GM10248 (cell line): ENCODE measurements at regions not wholly inside any gene's neighbourhood (a gene's known extent, or its start where the extent isn't known, plus 50 kb on each side); places are given as distances from the start of the nearest gene placed in this dataset.

ENCODE experiments used
- CTCF ChIA-PET: fragments of 300-600 bp; sonication (Branson Sonifier 250); formaldehyde crosslinking; extraction: SDS; loops from one replicate; lab custom pipeline; 2021; ENCODE audit warnings: antibody characterized with exemption; lab: Yijun Ruan, JAX
- POLR2A ChIA-PET: fragments of 350-650 bp; sonication (Branson Sonifier 250); formaldehyde crosslinking; extraction: SDS; loops from one replicate; lab custom pipeline; 2020; ENCODE audit warnings: antibody characterized with exemption; lab: Yijun Ruan, JAX
- DNase-seq: peaks from one replicate; pipeline ENCODE4 v3.0.0; 2012; ENCODE audit errors: extremely low spot score
- TF ChIP-seq, protein P1 (sequence below): IDR thresholded peaks from 2 replicates; pipeline ENCODE4 v1.5.1; 2012; ENCODE audit warnings: mild to moderate bottlenecking, low read depth; ENCODE audit errors: extremely low read depth, missing control alignments, control extremely low read depth

DNA sequence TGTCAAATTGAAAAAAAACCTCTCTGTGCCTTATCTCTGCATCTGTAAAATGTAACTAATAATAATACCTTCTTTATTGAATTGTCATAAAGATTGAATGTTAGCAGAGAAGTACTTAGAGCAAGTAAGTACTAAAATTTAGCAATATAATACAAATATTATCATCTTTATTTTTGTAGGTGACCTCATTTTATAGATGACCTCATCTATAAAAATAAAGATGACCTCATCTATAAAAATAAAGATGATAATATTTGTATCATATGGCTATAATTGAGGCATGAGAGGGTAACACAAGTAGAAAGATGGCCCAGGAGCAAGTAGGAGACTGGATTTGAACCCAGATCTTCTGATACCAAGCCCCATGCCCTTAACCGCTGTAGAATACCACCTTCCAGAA lies 193.2 kb upstream of the FOXD3 start:
- ChIA-PET CTCF (no interaction called here), POLR2A (no interaction called here)
- no peak for DNase-seq
- TF ChIP-seq, protein P1, sequence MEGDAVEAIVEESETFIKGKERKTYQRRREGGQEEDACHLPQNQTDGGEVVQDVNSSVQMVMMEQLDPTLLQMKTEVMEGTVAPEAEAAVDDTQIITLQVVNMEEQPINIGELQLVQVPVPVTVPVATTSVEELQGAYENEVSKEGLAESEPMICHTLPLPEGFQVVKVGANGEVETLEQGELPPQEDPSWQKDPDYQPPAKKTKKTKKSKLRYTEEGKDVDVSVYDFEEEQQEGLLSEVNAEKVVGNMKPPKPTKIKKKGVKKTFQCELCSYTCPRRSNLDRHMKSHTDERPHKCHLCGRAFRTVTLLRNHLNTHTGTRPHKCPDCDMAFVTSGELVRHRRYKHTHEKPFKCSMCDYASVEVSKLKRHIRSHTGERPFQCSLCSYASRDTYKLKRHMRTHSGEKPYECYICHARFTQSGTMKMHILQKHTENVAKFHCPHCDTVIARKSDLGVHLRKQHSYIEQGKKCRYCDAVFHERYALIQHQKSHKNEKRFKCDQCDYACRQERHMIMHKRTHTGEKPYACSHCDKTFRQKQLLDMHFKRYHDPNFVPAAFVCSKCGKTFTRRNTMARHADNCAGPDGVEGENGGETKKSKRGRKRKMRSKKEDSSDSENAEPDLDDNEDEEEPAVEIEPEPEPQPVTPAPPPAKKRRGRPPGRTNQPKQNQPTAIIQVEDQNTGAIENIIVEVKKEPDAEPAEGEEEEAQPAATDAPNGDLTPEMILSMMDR, result no peak

DNA sequence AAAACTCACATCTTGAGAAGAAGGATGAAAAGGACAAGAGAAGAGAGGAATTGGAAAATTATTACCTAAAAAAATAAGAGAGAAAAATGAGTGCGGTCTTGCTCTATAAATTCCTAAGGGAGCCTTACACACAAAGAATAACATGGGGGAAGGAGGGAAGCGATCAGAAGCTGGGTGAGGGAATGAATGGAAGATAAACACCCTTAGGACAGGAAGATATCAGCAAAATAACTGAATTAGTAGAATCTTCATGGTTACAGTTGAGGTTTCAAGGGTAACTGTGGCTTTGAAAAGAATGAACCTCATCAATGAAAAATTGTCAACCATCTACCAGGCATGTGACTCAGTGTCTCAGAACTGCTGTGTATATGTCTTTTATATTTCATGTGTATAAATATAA lies 192.5 kb upstream of the FOXD3 start:
- ChIA-PET POLR2A (no interaction called here), CTCF (interaction anchor here (1.0 kb wide), 1 partner anchor 19 kb away, joined by 4 read pairs; no protein-coding TSS in a partner anchor)
- TF ChIP-seq, protein P1, result no peak
- no peak for DNase-seq

DNA sequence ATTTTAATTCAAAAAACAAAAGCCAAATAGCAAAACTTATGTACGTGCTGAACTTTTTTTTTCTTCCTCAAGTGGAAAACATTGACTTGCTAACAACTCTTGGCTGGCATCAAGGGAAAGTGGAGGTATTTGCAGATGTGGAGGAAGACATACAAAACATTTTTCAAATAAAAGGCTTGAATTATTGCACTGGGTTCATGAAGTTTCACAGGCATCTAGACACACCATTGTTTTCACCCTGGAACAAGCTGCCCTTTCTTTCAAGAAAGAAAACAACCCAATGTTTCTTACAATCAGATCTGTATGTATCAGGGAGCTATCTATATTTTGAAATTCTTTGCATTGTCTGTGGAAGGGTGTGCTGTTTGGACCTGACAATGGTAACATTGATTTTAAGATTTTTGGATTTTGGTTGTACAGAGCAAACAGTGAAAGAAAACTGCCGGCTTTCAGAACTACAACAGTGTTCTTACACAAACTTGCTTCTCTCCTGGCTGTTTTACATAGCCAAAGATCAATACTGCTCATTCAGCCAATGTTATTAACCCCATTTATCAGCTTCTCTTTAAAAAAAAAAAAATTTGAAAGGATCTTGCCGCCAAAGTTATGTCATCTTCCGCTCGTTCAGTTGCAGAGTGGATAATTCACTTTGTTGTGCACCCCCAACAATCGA lies 187.7 kb upstream of the FOXD3 start:
- TF ChIP-seq, protein P1, result no peak
- ChIA-PET CTCF (interaction anchor here (1.3 to 4.6 kb wide), 3 partner anchors 8 to 15 kb away, joined by 6 to 20 read pairs (median 6); no protein-coding TSS in a partner anchor), POLR2A (no interaction called here)
- DNase-seq, result no peak

DNA sequence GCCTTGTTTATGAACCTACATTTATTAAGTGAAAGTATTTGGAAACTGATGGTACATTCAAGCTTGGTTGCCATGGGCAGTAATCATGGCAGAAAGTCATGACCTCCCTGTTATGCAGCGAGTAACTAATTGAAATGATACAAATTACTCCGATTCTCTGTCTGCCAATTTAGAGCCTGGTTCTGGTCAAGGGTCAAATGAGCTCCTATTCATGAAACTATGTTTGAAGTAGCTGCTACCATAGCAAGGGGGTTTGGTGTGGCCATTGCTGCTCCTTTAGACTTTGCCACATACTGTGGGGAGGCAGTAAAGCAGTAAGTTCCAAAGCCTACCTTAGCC lies 187.2 kb upstream of the FOXD3 start:
- no peak for DNase-seq
- TF ChIP-seq, protein P1, result no peak
- ChIA-PET CTCF (interaction anchor here (1.3 to 4.6 kb wide), 3 partner anchors 8 to 14 kb away, joined by 6 to 20 read pairs (median 6); no protein-coding TSS in a partner anchor), POLR2A (no interaction called here)

DNA sequence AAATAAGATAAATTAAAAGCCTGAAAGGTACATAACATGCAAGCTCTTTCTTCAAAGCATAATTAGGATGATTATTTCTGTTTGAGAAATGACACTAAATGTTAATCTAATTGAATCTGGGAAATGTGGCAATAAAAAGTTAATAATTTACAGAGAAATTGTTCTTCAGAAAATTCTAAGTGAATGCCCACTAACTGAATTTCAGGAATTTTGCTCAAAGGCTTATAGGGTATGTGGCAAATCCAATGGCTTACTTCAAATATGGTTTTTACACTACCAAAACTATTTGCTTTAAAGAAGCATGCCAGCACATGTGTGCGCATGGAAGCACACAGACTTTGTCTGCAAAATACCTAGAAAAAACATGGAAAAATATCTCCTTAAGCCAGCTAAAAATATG lies 186.6 kb upstream of the FOXD3 start:
- DNase-seq, result no peak
- ChIA-PET POLR2A (no interaction called here), CTCF (interaction anchor here (1.3 to 4.6 kb wide), 3 partner anchors 8 to 13 kb away, joined by 6 to 20 read pairs (median 6); no protein-coding TSS in a partner anchor)
- TF ChIP-seq, protein P1, result no peak

DNA sequence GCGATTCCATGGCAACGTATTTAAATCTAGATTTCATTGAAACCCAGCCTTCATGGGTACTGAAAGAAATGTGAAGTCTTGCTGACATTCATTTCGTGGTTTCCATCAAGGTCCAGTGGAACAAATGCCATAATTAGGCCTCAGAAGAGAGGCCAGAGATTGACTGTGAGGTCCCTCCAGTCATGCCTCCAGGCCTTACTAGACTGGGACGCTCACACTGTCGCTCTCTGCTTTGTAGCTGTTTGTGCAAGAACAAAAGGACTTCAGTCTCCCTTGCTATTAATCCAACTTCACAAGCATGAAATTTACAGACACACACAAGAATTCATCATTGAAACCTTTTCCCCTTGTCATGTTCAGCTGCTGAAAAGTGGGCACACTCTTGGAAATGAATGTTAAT lies 180.4 kb upstream of the FOXD3 start:
- no peak for DNase-seq
- ChIA-PET CTCF (no interaction called here), POLR2A (no interaction called here)
- TF ChIP-seq, protein P1, result no peak
